OCI-LY1 (cell line): ENCODE measurements at regions not wholly inside any gene's neighbourhood (a gene's known extent, or its start where the extent isn't known, plus 50 kb on each side); places are given as distances from the start of the nearest gene placed in this dataset.

Experiments
- EZH2 ChIP-seq: fragments of 200-600 bp; sonication (generic), shearing (Covaris generic); IDR thresholded peaks from 2 replicates; pipeline ENCODE4 v1.8.0; 2017; ENCODE audit warnings: borderline replicate concordance, mixed run types, mild to moderate bottlenecking, antibody characterized with exemption, low read length, moderate library complexity, mixed read lengths
- TF ChIP-seq, protein P1 (sequence below): fragments of 200-600 bp; sonication (generic), shearing (Covaris generic); IDR thresholded peaks from 2 replicates; pipeline ENCODE4 v1.5.1; 2017; ENCODE audit warnings: mild to moderate bottlenecking, antibody characterized with exemption, low read length, moderate library complexity, mixed read lengths

DNA sequence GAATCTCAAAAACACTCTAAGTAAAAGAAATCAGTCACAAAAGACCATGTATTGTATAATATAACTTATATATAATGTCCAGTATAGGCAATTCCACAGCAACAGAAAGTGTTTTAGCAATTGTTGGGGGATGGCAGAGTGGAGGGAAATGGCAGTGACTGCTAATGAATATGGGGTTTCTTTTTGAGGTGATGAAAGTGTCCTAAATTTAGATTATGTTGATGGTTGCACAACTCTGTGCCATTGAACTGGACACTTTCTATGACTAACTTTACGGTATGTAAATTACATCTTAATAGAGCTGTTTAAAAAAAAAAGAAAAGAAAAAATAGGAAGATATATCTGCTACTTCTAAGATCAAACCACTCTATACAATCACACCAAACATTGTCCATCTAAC lies 124.9 kb upstream of the ZNF462 start:
- TF ChIP-seq, protein P1, sequence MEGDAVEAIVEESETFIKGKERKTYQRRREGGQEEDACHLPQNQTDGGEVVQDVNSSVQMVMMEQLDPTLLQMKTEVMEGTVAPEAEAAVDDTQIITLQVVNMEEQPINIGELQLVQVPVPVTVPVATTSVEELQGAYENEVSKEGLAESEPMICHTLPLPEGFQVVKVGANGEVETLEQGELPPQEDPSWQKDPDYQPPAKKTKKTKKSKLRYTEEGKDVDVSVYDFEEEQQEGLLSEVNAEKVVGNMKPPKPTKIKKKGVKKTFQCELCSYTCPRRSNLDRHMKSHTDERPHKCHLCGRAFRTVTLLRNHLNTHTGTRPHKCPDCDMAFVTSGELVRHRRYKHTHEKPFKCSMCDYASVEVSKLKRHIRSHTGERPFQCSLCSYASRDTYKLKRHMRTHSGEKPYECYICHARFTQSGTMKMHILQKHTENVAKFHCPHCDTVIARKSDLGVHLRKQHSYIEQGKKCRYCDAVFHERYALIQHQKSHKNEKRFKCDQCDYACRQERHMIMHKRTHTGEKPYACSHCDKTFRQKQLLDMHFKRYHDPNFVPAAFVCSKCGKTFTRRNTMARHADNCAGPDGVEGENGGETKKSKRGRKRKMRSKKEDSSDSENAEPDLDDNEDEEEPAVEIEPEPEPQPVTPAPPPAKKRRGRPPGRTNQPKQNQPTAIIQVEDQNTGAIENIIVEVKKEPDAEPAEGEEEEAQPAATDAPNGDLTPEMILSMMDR: no peak
- TF ChIP-seq EZH2: no peak
